Neural progenitor cell (in vitro differentiated cells): ENCODE measurements at regions not wholly inside any gene's neighbourhood (a gene's known extent, or its start where the extent isn't known, plus 50 kb on each side); places are given as distances from the start of the nearest gene placed in this dataset.

ENCODE experiments used
- DNase-seq: peaks from one replicate; pipeline ENCODE4 v3.0.0-alpha.2; 2016; ENCODE audit warnings: low spot score
- H2AFZ ChIP-seq: fragments of 200-600 bp; sonication (generic); replicated peaks from 2 replicates; pipeline ENCODE4 v1.6.1; 2016; ENCODE audit warnings: antibody characterized with exemption
- H3F3A ChIP-seq: fragments of 200-600 bp; sonication (generic); 2 replicates; pipeline ENCODE4 v1.6.1; 2016; ENCODE audit warnings: antibody characterized with exemption, low read depth
- H3K27ac ChIP-seq: fragments of 200-600 bp; sonication (generic); 2 replicates; pipeline ENCODE4 v1.5.1; 2016; ENCODE audit warnings: mild to moderate bottlenecking
- H3K27me3 ChIP-seq: fragments of 200-600 bp; sonication (generic); 2 replicates; pipeline ENCODE4 v1.6.1; 2016; ENCODE audit warnings: mild to moderate bottlenecking, moderate library complexity
- H3K36me3 ChIP-seq: fragments of 200-600 bp; sonication (generic); 2 replicates; pipeline ENCODE4 v1.5.1; 2016
- H3K4me1 ChIP-seq: fragments of 200-600 bp; sonication (generic); 2 replicates; pipeline ENCODE4 v1.6.1; 2016; ENCODE audit warnings: mixed run types
- H3K4me2 ChIP-seq: fragments of 200-600 bp; sonication (generic); 2 replicates; pipeline ENCODE4 v1.6.1; 2016
- H3K4me3 ChIP-seq: fragments of 200-600 bp; sonication (generic); 2 replicates; pipeline ENCODE4 v1.5.1; 2016
- H3K79me2 ChIP-seq: fragments of 200-600 bp; sonication (generic); 2 replicates; pipeline ENCODE4 v1.6.1; 2016; ENCODE audit warnings: low read depth
- H3K9ac ChIP-seq: fragments of 200-600 bp; sonication (generic); 2 replicates; pipeline ENCODE4 v1.6.1; 2016
- H3K9me3 ChIP-seq: fragments of 200-600 bp; sonication (generic); 2 replicates; pipeline ENCODE4 v1.5.1; 2016; ENCODE audit warnings: low read depth
- H4K20me1 ChIP-seq: fragments of 200-600 bp; sonication (generic); 2 replicates; pipeline ENCODE4 v1.6.1; 2016; ENCODE audit warnings: low read depth
- H3K27ac Mint-ChIP-seq: 3 replicates; pipeline ENCODE4 v1.8.0; 2021; ENCODE audit warnings: mixed read lengths
- H3K27me3 Mint-ChIP-seq: 2 replicates; pipeline ENCODE4 v1.8.0; 2022; ENCODE audit warnings: low read depth, mild to moderate bottlenecking, inconsistent platforms, moderate library complexity, mixed read lengths; ENCODE audit not compliant: insufficient read depth
- H3K36me3 Mint-ChIP-seq: 3 replicates; pipeline ENCODE4 v1.8.0; 2021; ENCODE audit warnings: mixed read lengths
- H3K4me1 Mint-ChIP-seq: 3 replicates; pipeline ENCODE4 v1.8.0; 2021; ENCODE audit warnings: mixed read lengths
- H3K4me3 Mint-ChIP-seq: 3 replicates; pipeline ENCODE4 v1.8.0; 2021; ENCODE audit warnings: mild to moderate bottlenecking, moderate library complexity, mixed read lengths
- H3K9me3 Mint-ChIP-seq: 3 replicates; pipeline ENCODE4 v1.8.0; 2020; ENCODE audit warnings: mixed read lengths
- EZH2 ChIP-seq: fragments of 200-600 bp; sonication (generic); IDR thresholded peaks from 2 replicates; pipeline ENCODE4 v1.6.1; 2017; ENCODE audit warnings: antibody characterized with exemption, mild to moderate bottlenecking, moderate library complexity
- EZH2phosphoT487 ChIP-seq: fragments of 200-600 bp; sonication (generic); IDR thresholded peaks from 2 replicates; pipeline ENCODE4 v1.6.1; 2017; ENCODE audit warnings: antibody characterized with exemption
- TF ChIP-seq, protein P1 (sequence below): fragments of 200-600 bp; sonication (generic); IDR thresholded peaks from 2 replicates; pipeline ENCODE4 v1.5.1; 2017; ENCODE audit warnings: antibody characterized with exemption, mild to moderate bottlenecking

DNA sequence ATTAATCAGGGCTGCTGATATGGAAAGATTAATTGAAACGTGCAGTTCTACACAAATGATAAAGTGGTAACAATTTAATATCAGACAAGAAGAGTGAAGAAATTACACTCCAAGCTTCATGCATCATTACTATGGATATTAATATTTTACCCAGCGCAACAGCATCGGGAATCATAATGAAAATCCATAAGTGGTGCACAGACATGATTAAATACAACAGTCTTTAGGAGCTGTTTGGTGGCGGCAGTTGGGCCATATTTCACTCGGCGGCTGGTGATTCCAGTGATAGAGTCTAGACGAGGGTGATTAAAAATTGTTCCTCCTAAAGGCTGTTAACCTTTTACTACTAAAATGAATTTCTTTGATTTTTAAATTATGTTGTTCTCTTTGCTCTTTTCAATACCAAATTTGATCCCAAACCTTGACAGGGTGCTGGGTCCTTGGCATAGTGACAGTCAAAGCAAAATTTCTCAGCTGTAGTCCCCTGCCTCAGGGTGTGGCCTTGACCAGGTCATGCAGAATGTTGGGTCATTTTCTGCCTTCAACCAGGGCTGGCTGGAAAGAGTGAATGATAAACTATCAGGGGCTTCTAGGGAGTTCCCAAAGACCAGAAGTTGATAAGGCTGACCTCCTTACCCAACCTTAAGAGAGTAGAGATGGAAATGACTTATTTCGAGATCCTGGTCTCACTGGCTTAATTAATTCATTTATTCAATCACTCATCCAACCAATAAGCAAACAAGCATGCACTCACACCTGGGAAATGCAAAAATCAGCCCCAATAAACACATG lies 392.0 kb downstream of the IL20RB start:
- Histone ChIP-seq H3K27me3 (no peaks in the 10 kb centered on the region), H3K9me3 (peaks cover under 1% of the 10 kb centered on the region), H3K9ac (no peak overlapping the region), H3K79me2 (no peaks in the 10 kb centered on the region), H3K27ac (no peak overlapping the region), H3K4me1 (peaks cover 22% of the 10 kb centered on the region), H3F3A (peaks cover 8% of the 10 kb centered on the region), H3K4me3 (no peak overlapping the region), H2AFZ (no peak overlapping the region), H3K36me3 (no peaks in the 10 kb centered on the region), H3K4me2 (no peak overlapping the region), H4K20me1 (no peaks in the 10 kb centered on the region)
- H3K27ac Mint-ChIP-seq = no peak overlapping the region
- no peak overlapping the region for H3K4me3 Mint-ChIP-seq
- DNase-seq = no peak
- H3K4me1 Mint-ChIP-seq = peaks cover 16% of the 10 kb centered on the region
- no peak for TF ChIP-seq EZH2
- TF ChIP-seq, protein P1, sequence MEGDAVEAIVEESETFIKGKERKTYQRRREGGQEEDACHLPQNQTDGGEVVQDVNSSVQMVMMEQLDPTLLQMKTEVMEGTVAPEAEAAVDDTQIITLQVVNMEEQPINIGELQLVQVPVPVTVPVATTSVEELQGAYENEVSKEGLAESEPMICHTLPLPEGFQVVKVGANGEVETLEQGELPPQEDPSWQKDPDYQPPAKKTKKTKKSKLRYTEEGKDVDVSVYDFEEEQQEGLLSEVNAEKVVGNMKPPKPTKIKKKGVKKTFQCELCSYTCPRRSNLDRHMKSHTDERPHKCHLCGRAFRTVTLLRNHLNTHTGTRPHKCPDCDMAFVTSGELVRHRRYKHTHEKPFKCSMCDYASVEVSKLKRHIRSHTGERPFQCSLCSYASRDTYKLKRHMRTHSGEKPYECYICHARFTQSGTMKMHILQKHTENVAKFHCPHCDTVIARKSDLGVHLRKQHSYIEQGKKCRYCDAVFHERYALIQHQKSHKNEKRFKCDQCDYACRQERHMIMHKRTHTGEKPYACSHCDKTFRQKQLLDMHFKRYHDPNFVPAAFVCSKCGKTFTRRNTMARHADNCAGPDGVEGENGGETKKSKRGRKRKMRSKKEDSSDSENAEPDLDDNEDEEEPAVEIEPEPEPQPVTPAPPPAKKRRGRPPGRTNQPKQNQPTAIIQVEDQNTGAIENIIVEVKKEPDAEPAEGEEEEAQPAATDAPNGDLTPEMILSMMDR = no peak
- TF ChIP-seq EZH2phosphoT487 = no peak
- peaks cover 3% of the 10 kb centered on the region for H3K9me3 Mint-ChIP-seq
- no peaks in the 10 kb centered on the region for H3K27me3 Mint-ChIP-seq
- no peaks in the 10 kb centered on the region for H3K36me3 Mint-ChIP-seq

DNA sequence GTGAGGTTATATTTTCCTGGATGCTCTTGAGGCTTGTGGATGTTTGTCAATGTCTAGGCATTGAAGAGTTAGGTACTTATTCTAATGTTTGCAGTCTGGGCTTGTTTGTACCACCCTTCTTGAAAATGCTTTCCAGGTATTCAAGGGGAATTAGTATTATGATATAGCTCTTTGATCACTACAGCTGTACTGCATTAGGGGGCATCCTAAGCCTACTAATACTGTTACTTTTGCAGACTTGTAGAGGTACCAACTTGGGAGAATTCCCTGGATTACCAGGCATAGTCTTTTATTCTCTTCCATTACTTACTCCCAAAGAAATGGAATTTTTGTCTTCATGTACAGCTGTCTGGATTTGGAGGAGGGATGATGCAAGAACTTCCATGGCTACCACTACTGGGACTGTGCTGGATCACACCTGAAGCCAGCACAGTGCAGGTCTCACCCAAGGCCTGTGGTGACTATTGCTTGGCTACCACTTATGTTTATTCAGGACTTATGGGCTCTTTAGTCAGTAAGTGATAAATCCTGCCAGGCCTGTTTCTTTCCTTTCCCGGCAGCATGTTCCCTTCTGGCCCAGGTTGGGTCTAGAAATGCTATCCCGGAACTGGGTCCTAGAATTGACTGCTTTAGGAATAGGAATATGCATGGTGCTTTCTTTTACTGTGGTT lies 402.9 kb downstream of the IL20RB start:
- Mint-ChIP-seq H3K4me3 (no peak overlapping the region), H3K4me1 (no peaks in the 10 kb centered on the region), H3K36me3 (no peaks in the 10 kb centered on the region), H3K27ac (no peak overlapping the region), H3K9me3 (peaks cover 14% of the 10 kb centered on the region), H3K27me3 (peaks cover 4% of the 10 kb centered on the region)
- Histone ChIP-seq H3K27ac (no peak overlapping the region), H3K4me1 (no peaks in the 10 kb centered on the region), H4K20me1 (no peaks in the 10 kb centered on the region), H3F3A (no peaks in the 10 kb centered on the region), H2AFZ (no peak overlapping the region), H3K9ac (no peak overlapping the region), H3K9me3 (no peaks in the 10 kb centered on the region), H3K36me3 (no peaks in the 10 kb centered on the region), H3K4me3 (no peak overlapping the region), H3K4me2 (no peak overlapping the region), H3K79me2 (no peaks in the 10 kb centered on the region), H3K27me3 (no peaks in the 10 kb centered on the region)
- TF ChIP-seq, protein P1 = peak; percentile 33
- TF ChIP-seq EZH2 = no peak
- TF ChIP-seq EZH2phosphoT487 = no peak
- DNase-seq = no peak

DNA sequence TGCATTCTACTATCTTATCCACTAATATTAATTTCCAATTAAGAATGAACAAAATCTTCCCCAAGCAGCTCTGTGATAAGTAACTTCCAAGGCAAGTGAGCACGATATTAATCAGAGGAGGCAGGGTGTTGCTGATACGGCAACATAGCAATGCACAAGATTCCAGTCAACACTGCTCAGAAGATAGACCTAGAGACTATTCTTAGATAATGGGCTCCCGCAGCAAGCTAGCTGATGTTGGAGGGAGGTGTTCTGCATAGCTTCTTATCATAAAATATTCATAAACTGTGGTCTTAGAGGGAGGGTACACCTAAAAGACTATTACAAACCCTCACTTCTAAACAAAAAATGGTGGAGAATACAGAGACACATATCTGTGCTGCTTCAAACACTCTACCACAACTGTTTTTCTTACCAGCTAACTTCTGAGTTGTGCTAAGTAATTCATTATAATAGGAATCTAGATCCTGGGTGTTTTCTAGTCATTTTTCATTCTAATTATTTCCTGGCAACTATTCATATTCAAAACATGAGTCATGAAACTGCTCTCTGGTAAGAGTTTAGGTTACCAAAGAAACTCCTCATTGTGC lies 382.0 kb upstream of the SOX14 start:
- Histone ChIP-seq H3K4me1 (peaks cover 4% of the 10 kb centered on the region), H3K79me2 (no peaks in the 10 kb centered on the region), H2AFZ (no peak overlapping the region), H4K20me1 (no peaks in the 10 kb centered on the region), H3K4me2 (no peak overlapping the region), H3K36me3 (no peaks in the 10 kb centered on the region), H3K27ac (no peak overlapping the region), H3K4me3 (no peak overlapping the region), H3F3A (no peaks in the 10 kb centered on the region), H3K27me3 (no peaks in the 10 kb centered on the region), H3K9ac (no peak overlapping the region), H3K9me3 (no peaks in the 10 kb centered on the region)
- H3K4me1 Mint-ChIP-seq = peaks cover 3% of the 10 kb centered on the region
- TF ChIP-seq, protein P1 = no peak
- TF ChIP-seq EZH2 = no peak
- TF ChIP-seq EZH2phosphoT487 = no peak
- peaks cover 3% of the 10 kb centered on the region for H3K9me3 Mint-ChIP-seq
- H3K27ac Mint-ChIP-seq = no peak overlapping the region
- H3K27me3 Mint-ChIP-seq = no peaks in the 10 kb centered on the region
- H3K36me3 Mint-ChIP-seq = no peaks in the 10 kb centered on the region
- H3K4me3 Mint-ChIP-seq = no peak overlapping the region
- DNase-seq = no peak
